AG10803 (cell line): ENCODE measurements at regions not wholly inside any gene's neighbourhood (a gene's known extent, or its start where the extent isn't known, plus 50 kb on each side); places are given as distances from the start of the nearest gene placed in this dataset.

Experiments used
- DNase-seq: peaks from one replicate; pipeline ENCODE4 v3.0.0; 2010; ENCODE audit warnings: low read depth
- H3K4me3 ChIP-seq: 2 replicates; pipeline ENCODE4 v1.5.1; 2011; ENCODE audit warnings: mild to moderate bottlenecking, low read length, control low read depth
- TF ChIP-seq, protein P1 (sequence below): conservative IDR thresholded peaks from 2 replicates; pipeline ENCODE4 v1.5.1; 2011; ENCODE audit warnings: mild to moderate bottlenecking, low read length, control low read depth, inconsistent platforms

DNA sequence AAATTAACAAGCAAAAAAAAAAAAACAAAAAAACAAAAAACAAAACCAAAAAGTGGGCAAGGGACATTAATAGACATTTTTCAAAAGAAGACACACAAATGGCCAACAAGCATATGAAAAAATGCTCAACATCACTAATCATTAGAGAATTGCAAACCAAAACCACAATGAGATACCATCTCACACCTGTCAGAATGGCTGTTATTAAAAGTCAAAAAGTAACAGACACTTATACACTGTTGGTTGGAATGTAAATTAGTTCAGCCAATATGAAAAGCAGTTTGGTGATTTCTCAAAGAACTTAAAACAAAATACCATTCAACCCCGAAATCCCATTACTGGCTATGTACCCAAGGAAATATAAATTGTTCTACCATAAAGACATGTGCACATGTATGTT lies 222.4 kb upstream of the CD96 start:
- TF ChIP-seq, protein P1, sequence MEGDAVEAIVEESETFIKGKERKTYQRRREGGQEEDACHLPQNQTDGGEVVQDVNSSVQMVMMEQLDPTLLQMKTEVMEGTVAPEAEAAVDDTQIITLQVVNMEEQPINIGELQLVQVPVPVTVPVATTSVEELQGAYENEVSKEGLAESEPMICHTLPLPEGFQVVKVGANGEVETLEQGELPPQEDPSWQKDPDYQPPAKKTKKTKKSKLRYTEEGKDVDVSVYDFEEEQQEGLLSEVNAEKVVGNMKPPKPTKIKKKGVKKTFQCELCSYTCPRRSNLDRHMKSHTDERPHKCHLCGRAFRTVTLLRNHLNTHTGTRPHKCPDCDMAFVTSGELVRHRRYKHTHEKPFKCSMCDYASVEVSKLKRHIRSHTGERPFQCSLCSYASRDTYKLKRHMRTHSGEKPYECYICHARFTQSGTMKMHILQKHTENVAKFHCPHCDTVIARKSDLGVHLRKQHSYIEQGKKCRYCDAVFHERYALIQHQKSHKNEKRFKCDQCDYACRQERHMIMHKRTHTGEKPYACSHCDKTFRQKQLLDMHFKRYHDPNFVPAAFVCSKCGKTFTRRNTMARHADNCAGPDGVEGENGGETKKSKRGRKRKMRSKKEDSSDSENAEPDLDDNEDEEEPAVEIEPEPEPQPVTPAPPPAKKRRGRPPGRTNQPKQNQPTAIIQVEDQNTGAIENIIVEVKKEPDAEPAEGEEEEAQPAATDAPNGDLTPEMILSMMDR = no peak
- no peak overlapping the region for H3K4me3 ChIP-seq
- no peak for DNase-seq

DNA sequence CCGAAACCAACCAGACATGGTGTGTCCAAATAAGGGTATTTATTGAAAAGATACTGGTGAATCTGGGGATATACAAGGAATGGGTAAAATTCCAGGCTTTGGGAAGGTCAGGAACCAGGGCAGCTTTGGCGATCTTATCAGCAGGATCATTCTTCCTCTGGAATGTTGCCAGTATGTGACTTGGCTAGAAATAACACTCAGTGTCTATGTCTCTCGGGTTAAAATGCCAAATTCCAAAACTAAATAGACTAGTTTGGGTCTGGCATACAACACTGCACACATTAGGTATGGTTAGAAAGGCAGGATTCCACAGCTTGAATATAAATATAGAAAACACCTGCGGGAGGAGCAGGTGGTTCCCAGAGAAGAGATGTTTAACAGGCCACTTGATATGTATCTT lies 220.2 kb upstream of the CD96 start:
- H3K4me3 ChIP-seq = no peak overlapping the region
- no peak for DNase-seq
- TF ChIP-seq, protein P1 = no peak

DNA sequence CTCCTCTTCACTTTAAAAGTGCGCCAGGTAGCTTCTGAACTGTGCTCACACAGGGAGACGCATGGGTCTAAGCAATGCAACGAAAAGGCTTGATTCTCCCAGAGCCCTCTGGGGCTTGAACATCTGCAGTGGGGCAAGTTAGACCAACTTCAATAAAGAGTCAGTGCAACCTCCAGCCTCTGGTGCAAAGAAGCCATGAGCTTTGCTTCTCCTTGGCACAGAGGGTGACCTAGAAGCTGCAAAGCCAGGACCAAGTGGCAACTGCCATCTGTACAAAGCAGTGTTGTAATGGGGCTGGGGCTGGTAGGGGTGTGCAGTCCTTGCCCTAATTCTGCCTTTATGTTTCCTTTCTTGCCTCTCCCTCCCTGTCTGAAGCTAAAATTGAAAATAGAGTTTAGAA lies 219.0 kb upstream of the CD96 start:
- no peak for DNase-seq
- TF ChIP-seq, protein P1 = no peak
- H3K4me3 ChIP-seq = no peak overlapping the region

DNA sequence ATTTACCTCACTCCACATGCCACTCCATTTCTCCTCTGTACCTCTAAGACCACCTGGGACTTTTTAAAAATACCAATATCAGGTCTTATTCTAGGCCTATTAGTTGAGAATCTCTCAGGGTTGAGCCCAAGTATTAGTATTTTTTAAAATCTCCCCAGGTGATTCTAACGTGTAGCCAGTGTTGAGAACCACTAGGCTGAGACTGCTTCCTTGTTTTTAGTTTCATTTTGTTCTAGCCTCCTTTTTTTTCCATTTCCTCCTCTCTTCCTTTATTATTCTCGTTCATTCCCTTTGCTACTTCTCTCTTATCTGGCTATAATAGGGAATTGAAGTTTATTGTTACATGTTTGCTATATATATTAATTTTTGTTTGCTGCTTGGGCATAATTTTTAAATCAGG lies 217.8 kb upstream of the CD96 start:
- no peak for DNase-seq
- TF ChIP-seq, protein P1 = no peak
- no peak overlapping the region for H3K4me3 ChIP-seq

DNA sequence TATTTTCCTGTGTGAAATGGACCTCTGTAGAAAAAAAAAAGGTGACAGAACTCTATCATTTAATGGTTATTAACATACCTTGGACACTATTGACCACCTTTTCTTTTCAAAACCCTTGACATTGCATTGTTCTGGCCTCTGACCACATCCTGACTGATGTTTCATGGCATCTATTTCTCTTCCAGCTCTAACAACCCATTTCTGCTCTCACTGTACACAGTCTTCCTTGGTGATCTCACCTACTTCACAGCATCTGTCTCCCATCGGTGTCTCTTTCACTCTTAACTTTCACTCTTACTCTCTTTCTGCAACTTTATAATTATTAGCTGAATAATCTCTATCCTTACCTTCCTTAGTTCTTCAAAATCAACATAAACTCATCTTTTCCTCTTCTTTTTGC lies 217.4 kb upstream of the CD96 start:
- no peak for DNase-seq
- TF ChIP-seq, protein P1 = no peak
- no peak overlapping the region for H3K4me3 ChIP-seq

DNA sequence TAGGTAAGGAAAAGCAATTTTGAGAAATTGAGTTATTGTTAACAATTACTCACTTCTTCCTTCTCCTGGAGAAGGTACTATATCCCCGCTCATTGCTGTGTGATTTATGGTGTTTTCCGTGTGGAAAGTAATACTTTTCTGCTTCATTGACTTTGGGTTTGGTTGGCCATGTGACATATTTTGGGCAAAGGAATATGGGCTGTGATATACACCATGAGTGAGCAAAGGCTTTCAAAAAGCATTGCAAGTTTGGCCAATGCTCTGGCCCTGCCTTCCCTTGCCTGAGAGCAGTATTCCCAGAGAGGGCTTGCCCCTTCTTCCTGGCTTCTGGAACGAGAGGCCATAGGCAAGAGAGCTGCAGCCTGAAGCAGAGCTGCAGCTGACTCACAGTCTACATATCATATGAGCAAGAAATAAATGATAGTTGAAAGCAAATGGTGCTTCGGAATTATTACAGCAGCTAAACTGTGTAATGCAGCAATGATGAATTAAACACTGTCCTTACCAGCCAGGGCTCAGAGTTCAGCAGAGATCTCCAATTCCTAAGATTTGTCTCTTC lies 216.8 kb upstream of the CD96 start:
- TF ChIP-seq, protein P1 = no peak
- DNase-seq = no peak
- H3K4me3 ChIP-seq = no peak overlapping the region

DNA sequence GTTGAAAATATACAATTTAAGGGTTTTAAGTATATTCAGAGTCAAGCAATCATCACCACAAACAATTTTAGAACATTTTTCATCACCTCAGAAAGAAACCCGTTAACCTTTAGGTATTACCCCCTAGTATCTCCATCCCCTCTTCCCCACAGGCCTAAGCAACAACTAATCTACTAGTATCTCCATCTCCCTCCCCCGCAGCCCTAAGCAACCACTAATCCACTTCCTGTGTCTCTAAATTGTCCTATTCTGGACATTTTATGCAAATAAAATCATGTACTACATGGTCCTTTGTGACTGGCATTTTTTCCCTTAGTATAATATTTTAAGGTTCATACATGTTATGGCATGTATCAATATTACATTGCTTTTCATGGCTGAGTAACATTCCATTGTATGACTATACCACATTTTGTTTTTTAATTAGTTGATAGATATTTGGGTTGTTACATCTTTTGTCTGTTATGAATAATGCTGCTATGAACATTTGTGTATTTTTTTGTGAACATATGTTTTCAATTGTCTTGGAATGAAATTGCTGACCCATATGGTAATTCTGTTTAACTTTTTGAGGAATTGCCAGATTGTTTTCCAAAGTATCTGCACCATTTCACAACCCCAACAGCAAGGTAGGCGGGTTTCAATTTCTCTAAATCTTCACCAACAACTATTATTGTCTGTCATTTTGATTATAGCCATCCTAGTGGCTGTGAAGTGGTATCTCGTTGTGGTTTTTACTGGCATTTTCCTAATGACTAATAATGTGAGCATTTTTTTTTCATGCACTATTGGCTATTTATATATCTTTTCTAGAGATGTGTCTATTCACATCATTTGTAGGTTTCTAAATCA lies 215.6 kb upstream of the CD96 start:
- peak; percentile 97 for DNase-seq
- TF ChIP-seq, protein P1 = 0 out of 2 replicates have a peak, but pooled peaks have one; percentile 15
- no peak overlapping the region for H3K4me3 ChIP-seq
